Stimulated activated CD8-positive, alpha-beta memory T cell treated with anti-CD3 and anti-CD28 coated beads, Interleukin-7, amount 100 ng/mL, for 1 hour (primary cell): ENCODE measurements at regions not wholly inside any gene's neighbourhood (a gene's known extent, or its start where the extent isn't known, plus 50 kb on each side); places are given as distances from the start of the nearest gene placed in this dataset.

Experiments
- DNase-seq, 2 donors: peaks; one replicate each; pipeline ENCODE4 v3.0.0-alpha.2; 2020; ENCODE audit warnings: low read depth in 2 of 2

DNA sequence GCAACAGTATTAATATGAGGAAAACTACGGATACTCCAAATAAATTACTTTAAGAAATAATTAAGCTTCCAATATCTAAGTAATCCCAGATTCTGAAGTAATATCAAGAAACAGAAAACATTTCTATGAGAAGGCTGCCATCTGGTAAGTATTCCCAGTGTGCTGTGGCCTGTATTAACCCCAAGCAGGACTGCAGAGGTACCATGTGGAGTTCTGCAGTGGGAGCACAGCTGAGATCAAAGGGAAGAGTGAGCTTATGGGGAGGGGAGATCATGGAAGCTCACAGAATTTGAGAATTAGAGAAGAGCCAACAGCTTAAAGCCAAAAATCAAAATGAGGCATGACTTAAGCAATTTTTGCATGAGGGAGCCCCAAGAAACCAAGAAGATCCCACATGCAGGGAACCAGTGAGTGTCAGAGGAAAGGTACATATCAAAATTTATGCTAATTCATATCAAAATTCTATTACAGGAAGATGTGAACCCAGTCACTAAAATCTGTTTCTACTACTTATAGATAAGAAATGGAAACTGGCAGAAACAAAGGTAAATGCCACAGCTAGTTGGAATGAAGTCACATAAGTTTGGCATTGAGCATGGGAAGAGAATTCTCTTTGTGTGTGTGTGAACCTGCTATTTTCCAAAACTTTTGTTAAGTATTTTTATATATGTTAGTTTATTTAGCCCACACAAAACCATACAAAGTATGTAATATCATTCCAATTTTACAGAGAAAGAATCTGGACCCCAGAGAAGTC is 62.6 kb upstream of the KITLG start:
- DNase-seq = no peak

DNA sequence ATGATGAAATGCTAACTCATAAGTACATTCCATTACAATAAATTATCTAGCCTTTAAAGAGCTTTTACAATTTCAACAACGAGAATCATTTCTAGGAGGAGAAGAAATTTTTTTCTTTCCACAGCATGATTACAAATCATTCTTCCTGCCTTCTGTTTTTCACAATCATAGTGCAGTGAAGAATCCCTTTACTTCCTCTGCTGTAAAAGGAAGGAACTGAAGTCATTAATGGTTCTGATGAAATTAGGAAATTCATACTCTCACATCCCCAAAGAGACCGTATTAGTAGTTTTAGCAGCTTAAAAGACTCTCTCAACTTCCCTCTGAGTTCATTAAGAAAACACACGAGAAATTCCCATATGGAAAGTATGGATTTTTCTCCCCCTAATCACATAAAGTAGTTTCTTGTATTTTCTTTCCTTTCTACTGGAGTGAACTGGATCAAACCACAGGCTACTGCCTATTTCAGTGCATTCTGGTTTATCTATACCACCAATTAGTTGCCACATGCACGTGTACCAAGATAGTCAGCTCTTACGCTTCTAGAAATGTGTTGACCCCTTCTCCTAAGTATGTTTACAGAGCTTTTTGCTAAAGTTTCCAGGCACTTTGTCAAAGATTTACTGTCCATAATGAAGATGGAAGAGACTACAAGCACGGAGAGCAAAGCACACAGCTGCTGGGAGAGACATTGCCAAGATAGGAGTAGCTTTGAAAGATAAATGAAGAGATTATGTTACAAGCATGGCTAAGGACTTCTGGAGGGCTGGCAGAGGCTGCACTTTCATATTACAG is 58.9 kb upstream of the KITLG start:
- DNase-seq = no peak

DNA sequence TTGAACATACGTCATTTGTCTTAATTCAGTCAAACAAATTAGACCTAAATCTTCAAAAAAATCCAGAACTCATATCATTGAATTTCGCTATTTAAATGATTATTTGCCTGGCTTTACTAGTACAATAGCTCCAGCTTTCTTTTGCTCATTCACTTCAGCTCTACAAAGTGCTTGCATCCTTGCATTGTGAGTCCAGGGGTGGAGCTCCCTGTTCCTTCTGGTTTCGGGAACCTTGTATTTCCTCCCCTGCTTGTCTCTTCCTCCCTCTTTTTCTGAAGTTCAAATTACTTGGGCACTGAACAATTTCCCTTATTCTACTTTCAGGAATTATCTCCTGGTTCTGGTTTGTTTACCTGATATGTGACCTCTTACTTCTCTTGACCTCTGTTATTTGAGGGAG is 58.1 kb upstream of the KITLG start:
- no peak for DNase-seq

DNA sequence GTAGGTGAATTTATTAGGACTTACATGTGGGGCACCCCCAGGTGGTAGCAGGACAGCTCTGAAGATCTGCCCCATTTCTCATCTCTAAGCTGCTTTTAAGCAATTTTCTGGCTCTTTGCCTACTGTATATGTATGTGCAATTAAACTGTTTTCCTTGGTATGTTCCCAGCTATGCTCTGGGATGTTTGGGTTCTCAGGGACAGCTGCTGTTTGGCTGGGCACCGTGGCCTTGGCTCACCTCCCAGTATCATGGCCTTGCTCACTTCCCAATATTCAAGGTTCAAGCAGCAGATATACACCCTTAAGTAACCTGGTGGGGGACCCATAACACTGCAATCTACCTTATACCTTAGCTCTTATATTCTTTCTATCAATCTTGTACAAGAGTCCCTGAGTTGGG is 53.7 kb upstream of the KITLG start:
- DNase-seq = no peak

DNA sequence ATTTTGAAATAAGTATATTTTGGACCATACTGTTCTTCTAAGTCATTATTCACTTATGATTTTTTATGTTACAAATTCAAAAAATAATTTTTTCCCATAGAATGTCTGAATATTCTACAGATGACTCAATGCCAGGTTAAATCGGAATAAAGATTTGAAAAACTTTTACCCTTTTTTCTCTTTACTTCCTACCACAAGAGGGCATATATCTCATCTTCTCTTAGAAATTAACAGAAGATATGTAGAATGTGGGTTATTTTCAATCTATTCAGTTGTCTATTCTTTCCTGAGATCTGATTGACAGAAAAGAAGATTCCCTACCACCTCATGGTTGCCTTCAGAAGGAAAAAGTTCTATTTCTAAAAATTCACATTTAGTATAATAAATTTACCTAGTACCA is 53.0 kb upstream of the KITLG start:
- DNase-seq = no peak

DNA sequence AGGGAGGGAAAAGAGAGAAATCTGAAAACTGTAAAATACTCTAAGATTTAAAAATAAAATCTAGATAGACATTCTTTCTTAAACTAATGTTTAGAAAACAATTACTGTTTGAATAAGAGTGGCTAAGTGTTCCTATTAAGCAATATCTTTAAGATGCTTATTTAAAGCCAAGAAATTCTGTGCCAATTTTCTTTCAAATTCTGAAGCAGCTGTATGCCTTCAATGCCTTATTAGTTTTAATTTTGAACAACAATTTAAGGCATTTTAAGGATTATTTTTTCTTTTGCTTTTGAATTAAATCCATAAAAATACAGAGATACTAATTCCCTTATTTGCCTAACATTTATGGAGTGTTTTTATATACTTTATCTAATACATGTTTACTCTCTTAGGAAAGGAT is 50.3 kb upstream of the KITLG start:
- no peak for DNase-seq
